ENCODE measurements at regions not wholly inside any gene's neighbourhood (a gene's known extent, or its start where the extent isn't known, plus 50 kb on each side); places are given as distances from the start of the nearest gene placed in this dataset.
A peak's percentile ranks its signal among the peaks of the same experiment; 100 is the strongest.

DNA sequence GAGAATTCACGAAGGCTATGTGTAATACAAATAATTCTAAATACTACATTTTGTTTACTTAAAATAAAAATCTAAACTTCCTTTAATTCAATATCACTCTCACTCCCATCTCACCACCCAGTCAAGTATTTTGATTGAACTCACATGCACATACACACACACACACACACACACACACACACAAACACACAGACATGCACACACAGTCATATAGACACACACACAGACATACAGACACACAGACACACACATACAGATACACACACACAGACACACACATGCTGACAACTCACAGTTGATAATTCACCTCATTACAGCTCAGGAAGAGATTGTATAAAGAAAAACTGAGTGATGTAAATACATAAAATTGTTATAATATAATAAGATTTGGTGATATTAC, 559.8 kb upstream of the SLC35B3 start:
- ATAC-seq, result no peak
- H3K4me1 ChIP-seq (ENCODE audit: control insufficient read depth in 2 of 2, insufficient read depth in 2 of 2, low read length in 2 of 2), result no peaks in the 10 kb centered on the region
- no peaks in the 10 kb centered on the region for H3K9me3 ChIP-seq (ENCODE audit: control insufficient read depth in 2 of 3, low read length in 3 of 3)
- H3K27me3 ChIP-seq (ENCODE audit: control insufficient read depth in 2 of 2, insufficient read depth in 2 of 2, low read length in 2 of 2), result no peaks in the 10 kb centered on the region
- Mint-ChIP-seq H3K4me3 (no peak overlapping the region), H3K27ac (no peak overlapping the region), H3K9me3 (no peaks in the 10 kb centered on the region), H3K4me1 (no peaks in the 10 kb centered on the region), H3K27me3 (peaks cover 0 to 5% (median under 1%) of the 10 kb centered on the region in 5 donors), H3K36me3 (no peaks in the 10 kb centered on the region)
- CTCF ChIA-PET, result no interaction called here
- H3K4me3 ChIP-seq (ENCODE audit: low read length), result no peak overlapping the region
- POLR2A ChIA-PET, result no interaction called here
- H3K27ac ChIP-seq (ENCODE audit: low read depth, low read length), result no peak overlapping the region
- H3K36me3 ChIP-seq (ENCODE audit: control insufficient read depth in 2 of 3, insufficient read depth in 3 of 3, low read length in 3 of 3), result no peaks in the 10 kb centered on the region
- DNase-seq, result no peak
- intact Hi-C loops (cut with micrococcal nuclease), result no loop called here

DNA sequence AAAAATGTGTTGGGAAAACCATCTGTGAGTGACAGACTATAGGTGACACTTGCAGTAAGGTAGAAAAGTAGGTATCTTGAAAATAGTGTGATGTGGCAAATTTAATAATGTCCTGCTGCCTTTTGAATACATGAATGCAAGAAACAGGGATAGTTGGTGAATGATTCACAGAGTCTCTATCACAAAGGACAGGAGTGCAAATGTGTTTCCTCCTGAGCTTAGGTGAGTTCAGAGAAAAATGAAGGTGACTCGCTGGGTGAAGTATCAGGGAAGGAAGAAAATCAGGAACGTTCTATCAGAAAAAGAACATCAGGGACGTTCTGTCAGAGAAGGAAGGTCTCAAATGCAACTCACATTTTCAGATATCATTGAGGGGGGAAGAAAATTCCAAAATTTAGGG, 557.8 kb upstream of the SLC35B3 start:
- no peak overlapping the region for H3K4me3 Mint-ChIP-seq
- Histone ChIP-seq H3K4me1 (ENCODE audit: control insufficient read depth in 2 of 2, insufficient read depth in 2 of 2, low read length in 2 of 2) (no peaks in the 10 kb centered on the region), H3K9me3 (ENCODE audit: control insufficient read depth in 2 of 3, low read length in 3 of 3) (no peaks in the 10 kb centered on the region), H3K4me3 (ENCODE audit: low read length) (no peak overlapping the region), H3K36me3 (ENCODE audit: control insufficient read depth in 2 of 3, insufficient read depth in 3 of 3, low read length in 3 of 3) (no peaks in the 10 kb centered on the region), H3K27me3 (ENCODE audit: control insufficient read depth in 2 of 2, insufficient read depth in 2 of 2, low read length in 2 of 2) (no peaks in the 10 kb centered on the region), H3K27ac (ENCODE audit: low read depth, low read length) (no peak overlapping the region)
- no peak for DNase-seq
- no peak overlapping the region for H3K27ac Mint-ChIP-seq
- ChIA-PET POLR2A (no interaction called here), CTCF (no interaction called here)
- intact Hi-C loops (cut with micrococcal nuclease), result no loop called here
- H3K27me3 Mint-ChIP-seq, result peaks cover 0 to 8% (median under 1%) of the 10 kb centered on the region in 5 donors
- no peak for ATAC-seq
- no peaks in the 10 kb centered on the region for H3K36me3 Mint-ChIP-seq
- H3K9me3 Mint-ChIP-seq, result no peaks in the 10 kb centered on the region
- no peaks in the 10 kb centered on the region for H3K4me1 Mint-ChIP-seq

DNA sequence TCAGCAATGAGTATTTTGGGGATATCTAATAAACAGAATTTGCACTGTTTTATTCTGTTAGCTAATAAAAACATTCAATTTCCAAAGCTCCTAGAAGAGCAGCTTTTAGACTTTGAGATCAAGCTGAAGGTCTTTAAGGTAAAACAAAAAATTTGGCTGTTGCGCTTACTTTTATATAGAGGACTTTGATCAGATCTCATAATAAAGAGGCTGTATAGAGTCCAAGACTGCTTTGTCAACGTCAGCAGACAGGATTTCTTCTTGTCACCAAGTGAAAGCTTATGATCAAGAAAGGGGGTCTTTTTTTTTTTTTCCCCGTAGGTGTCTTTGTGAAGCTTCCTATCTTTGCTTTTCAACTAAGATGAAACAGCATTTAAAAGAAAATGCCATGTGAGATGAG, 556.5 kb upstream of the SLC35B3 start:
- Mint-ChIP-seq H3K36me3 (peaks cover 0 to 4% (median 0%) of the 10 kb centered on the region in 5 donors), H3K4me3 (no peak overlapping the region), H3K27me3 (peaks cover 0 to 20% (median 11%) of the 10 kb centered on the region in 5 donors), H3K4me1 (no peaks in the 10 kb centered on the region), H3K9me3 (no peaks in the 10 kb centered on the region), H3K27ac (no peak overlapping the region)
- Histone ChIP-seq H3K4me3 (ENCODE audit: low read length) (no peak overlapping the region), H3K9me3 (ENCODE audit: control insufficient read depth in 2 of 3, low read length in 3 of 3) (no peaks in the 10 kb centered on the region), H3K27me3 (ENCODE audit: control insufficient read depth in 2 of 2, insufficient read depth in 2 of 2, low read length in 2 of 2) (no peaks in the 10 kb centered on the region), H3K4me1 (ENCODE audit: control insufficient read depth in 2 of 2, insufficient read depth in 2 of 2, low read length in 2 of 2) (no peaks in the 10 kb centered on the region), H3K36me3 (ENCODE audit: control insufficient read depth in 2 of 3, insufficient read depth in 3 of 3, low read length in 3 of 3) (no peaks in the 10 kb centered on the region), H3K27ac (ENCODE audit: low read depth, low read length) (no peak overlapping the region)
- POLR2A ChIA-PET, result no interaction called here
- CTCF ChIA-PET, result interaction anchor here (0.6 kb wide), 1 partner anchor 292 kb away, joined by 4 read pairs; no protein-coding TSS in a partner anchor
- intact Hi-C loops (cut with micrococcal nuclease), result no loop called here
- no peak for DNase-seq
- no peak for ATAC-seq

DNA sequence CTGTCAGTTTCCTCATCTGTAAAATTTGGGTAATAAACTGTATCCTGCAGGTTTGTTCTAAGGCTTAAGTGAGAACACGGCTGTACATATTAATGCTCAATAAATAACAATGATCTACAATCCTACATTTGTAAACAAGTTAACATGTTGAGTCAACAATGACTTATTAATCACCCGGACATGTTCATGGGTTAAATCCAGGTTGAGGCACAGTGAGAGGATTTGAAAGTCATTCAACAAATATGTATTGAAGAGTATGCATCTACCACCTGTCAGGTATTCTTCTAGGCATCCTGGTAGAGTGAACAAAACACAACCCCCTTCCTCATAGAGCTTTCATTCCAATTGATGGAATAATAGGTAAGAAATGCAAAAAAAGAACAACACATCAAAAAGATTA, 554.7 kb upstream of the SLC35B3 start:
- H3K27ac ChIP-seq (ENCODE audit: low read depth, low read length), result no peak overlapping the region
- Mint-ChIP-seq H3K9me3 (no peaks in the 10 kb centered on the region), H3K4me3 (no peak overlapping the region), H3K4me1 (no peaks in the 10 kb centered on the region), H3K27ac (no peak overlapping the region), H3K36me3 (peaks cover 0 to 4% (median 0%) of the 10 kb centered on the region in 5 donors), H3K27me3 (peaks cover 0 to 31% (median 18%) of the 10 kb centered on the region in 5 donors)
- DNase-seq, result no peak
- no peaks in the 10 kb centered on the region for H3K27me3 ChIP-seq (ENCODE audit: control insufficient read depth in 2 of 2, insufficient read depth in 2 of 2, low read length in 2 of 2)
- POLR2A ChIA-PET, result no interaction called here
- intact Hi-C loops (cut with micrococcal nuclease), result no loop called here
- H3K4me1 ChIP-seq (ENCODE audit: control insufficient read depth in 2 of 2, insufficient read depth in 2 of 2, low read length in 2 of 2), result no peaks in the 10 kb centered on the region
- H3K36me3 ChIP-seq (ENCODE audit: control insufficient read depth in 2 of 3, insufficient read depth in 3 of 3, low read length in 3 of 3), result no peaks in the 10 kb centered on the region
- ATAC-seq, result no peak
- CTCF ChIA-PET, result no interaction called here
- H3K9me3 ChIP-seq (ENCODE audit: control insufficient read depth in 2 of 3, low read length in 3 of 3), result no peaks in the 10 kb centered on the region
- no peak overlapping the region for H3K4me3 ChIP-seq (ENCODE audit: low read length)

DNA sequence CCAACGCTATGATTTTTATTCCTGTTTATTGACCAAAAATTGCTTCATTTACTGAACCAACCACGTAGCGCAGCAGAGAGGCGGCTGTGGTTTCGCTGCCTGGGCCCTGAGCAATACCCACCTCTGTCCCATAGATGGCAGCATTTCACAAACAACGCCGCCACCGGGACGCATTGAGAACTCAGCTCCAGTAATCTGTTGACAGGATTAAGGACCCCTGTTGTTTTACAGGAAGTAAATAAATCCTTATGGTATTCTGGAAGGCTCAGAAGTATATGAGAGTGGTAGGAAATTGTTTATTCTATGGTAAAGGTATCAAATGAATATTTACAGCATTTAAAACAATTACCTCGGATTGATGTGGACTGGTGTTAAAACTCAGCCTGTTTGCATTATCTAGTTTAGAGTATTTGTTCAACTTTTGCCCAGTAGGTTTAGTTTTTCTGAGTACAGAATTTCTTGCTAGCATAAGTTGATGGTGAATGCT, 547.9 kb upstream of the SLC35B3 start:
- DNase-seq (peak; percentile 12 to 57 (median 35)), ATAC-seq (peak; percentile 91)
- CTCF ChIA-PET, result interaction anchor here (0.6 to 1.2 kb wide), 6 partner anchors 13 to 1485 kb away, joined by 3 to 7 read pairs (median 4); no protein-coding TSS in a partner anchor
- no peak overlapping the region for H3K4me3 ChIP-seq (ENCODE audit: low read length)
- no peaks in the 10 kb centered on the region for H3K4me1 ChIP-seq (ENCODE audit: control insufficient read depth in 2 of 2, insufficient read depth in 2 of 2, low read length in 2 of 2)
- H3K9me3 ChIP-seq (ENCODE audit: control insufficient read depth in 2 of 3, low read length in 3 of 3), result no peaks in the 10 kb centered on the region
- no peaks in the 10 kb centered on the region for H3K27me3 ChIP-seq (ENCODE audit: control insufficient read depth in 2 of 2, insufficient read depth in 2 of 2, low read length in 2 of 2)
- Mint-ChIP-seq H3K27me3 (peaks cover 6 to 39% (median 28%) of the 10 kb centered on the region in 5 donors), H3K36me3 (peaks cover 0 to 4% (median 0%) of the 10 kb centered on the region in 5 donors), H3K4me1 (peaks cover 0 to 2% (median 0%) of the 10 kb centered on the region in 7 donors), H3K4me3 (peak overlapping the region in 2 of 10 donors; percentile 15 to 44), H3K9me3 (peaks cover 0 to 3% (median 0%) of the 10 kb centered on the region in 11 donors), H3K27ac (no peak overlapping the region)
- H3K27ac ChIP-seq (ENCODE audit: low read depth, low read length), result no peak overlapping the region
- no peaks in the 10 kb centered on the region for H3K36me3 ChIP-seq (ENCODE audit: control insufficient read depth in 2 of 3, insufficient read depth in 3 of 3, low read length in 3 of 3)
- POLR2A ChIA-PET, result no interaction called here
- intact Hi-C loops (cut with micrococcal nuclease), result loop anchor here (1.0 to 10.0 kb wide), 5 partner anchors 430 to 1452 kb away; no protein-coding TSS in a partner anchor

DNA sequence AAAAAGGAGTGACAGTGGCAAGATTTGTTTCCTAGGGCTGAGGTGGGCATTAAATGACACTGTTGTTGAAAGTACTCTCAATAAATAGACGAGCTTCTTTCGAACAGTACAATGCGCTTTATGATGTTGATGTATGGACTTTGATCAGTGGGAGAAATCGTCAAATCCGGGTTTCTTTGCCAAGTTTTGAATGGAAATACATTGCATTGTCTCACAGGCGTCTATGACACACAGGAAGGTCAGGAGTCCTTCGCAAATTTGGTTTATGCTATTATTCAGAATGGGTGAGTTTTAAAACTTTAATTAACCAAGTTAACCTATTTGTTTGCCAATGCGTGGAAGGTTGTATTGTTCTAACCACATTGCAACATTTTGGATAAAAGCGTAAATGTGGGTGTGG, 547.3 kb upstream of the SLC35B3 start:
- Histone ChIP-seq H3K4me3 (ENCODE audit: low read length) (no peak overlapping the region), H3K36me3 (ENCODE audit: control insufficient read depth in 2 of 3, insufficient read depth in 3 of 3, low read length in 3 of 3) (no peaks in the 10 kb centered on the region), H3K27me3 (ENCODE audit: control insufficient read depth in 2 of 2, insufficient read depth in 2 of 2, low read length in 2 of 2) (no peaks in the 10 kb centered on the region), H3K4me1 (ENCODE audit: control insufficient read depth in 2 of 2, insufficient read depth in 2 of 2, low read length in 2 of 2) (no peaks in the 10 kb centered on the region), H3K27ac (ENCODE audit: low read depth, low read length) (no peak overlapping the region), H3K9me3 (ENCODE audit: control insufficient read depth in 2 of 3, low read length in 3 of 3) (no peaks in the 10 kb centered on the region)
- peaks cover 6 to 34% (median 26%) of the 10 kb centered on the region in 5 donors for H3K27me3 Mint-ChIP-seq
- peaks cover 0 to 2% (median 0%) of the 10 kb centered on the region in 7 donors for H3K4me1 Mint-ChIP-seq
- peaks cover 0 to 4% (median 0%) of the 10 kb centered on the region in 11 donors for H3K9me3 Mint-ChIP-seq
- ATAC-seq (no peak), DNase-seq (no peak)
- H3K4me3 Mint-ChIP-seq, result no peak overlapping the region
- POLR2A ChIA-PET, result no interaction called here
- H3K27ac Mint-ChIP-seq, result no peak overlapping the region
- H3K36me3 Mint-ChIP-seq, result peaks cover 0 to 2% (median 0%) of the 10 kb centered on the region in 5 donors
- intact Hi-C loops (cut with micrococcal nuclease), result loop anchor here (1.0 to 10.0 kb wide), 5 partner anchors 430 to 1453 kb away; no protein-coding TSS in a partner anchor
- CTCF ChIA-PET, result interaction anchor here (0.7 to 1.3 kb wide), 5 partner anchors 22 to 1486 kb away, joined by 3 to 4 read pairs (median 3); no protein-coding TSS in a partner anchor

DNA sequence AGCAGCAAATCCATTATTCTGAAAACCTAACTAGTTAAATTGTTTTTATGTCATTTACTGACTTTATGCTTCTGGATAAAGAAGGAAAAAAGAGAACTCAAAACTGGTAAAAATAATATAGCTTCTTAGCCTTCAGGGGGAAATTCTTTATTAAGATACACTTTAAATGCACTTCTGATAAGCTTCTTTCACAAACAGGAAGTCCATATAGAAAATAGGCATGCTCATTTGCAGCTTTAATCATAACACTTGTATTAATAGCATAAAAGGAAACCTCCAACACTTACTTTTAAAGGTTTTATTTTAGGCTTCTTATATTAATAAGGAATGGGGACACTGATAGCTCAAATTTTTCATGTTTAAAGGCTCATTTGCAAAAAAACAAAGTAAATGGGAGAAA, 538.0 kb upstream of the SLC35B3 start:
- no peak overlapping the region for H3K27ac ChIP-seq (ENCODE audit: low read depth, low read length)
- ATAC-seq (no peak), DNase-seq (no peak)
- Mint-ChIP-seq H3K36me3 (no peaks in the 10 kb centered on the region), H3K4me1 (no peaks in the 10 kb centered on the region), H3K4me3 (no peak overlapping the region), H3K27me3 (peaks cover 0 to 14% (median 7%) of the 10 kb centered on the region in 5 donors), H3K27ac (no peak overlapping the region), H3K9me3 (peaks cover 0 to 22% (median 7%) of the 10 kb centered on the region in 11 donors)
- H3K4me1 ChIP-seq (ENCODE audit: control insufficient read depth in 2 of 2, insufficient read depth in 2 of 2, low read length in 2 of 2), result no peaks in the 10 kb centered on the region
- intact Hi-C loops (cut with micrococcal nuclease), result no loop called here
- no peaks in the 10 kb centered on the region for H3K27me3 ChIP-seq (ENCODE audit: control insufficient read depth in 2 of 2, insufficient read depth in 2 of 2, low read length in 2 of 2)
- H3K36me3 ChIP-seq (ENCODE audit: control insufficient read depth in 2 of 3, insufficient read depth in 3 of 3, low read length in 3 of 3), result no peaks in the 10 kb centered on the region
- ChIA-PET CTCF (no interaction called here), POLR2A (no interaction called here)
- no peak overlapping the region for H3K4me3 ChIP-seq (ENCODE audit: low read length)
- no peaks in the 10 kb centered on the region for H3K9me3 ChIP-seq (ENCODE audit: control insufficient read depth in 2 of 3, low read length in 3 of 3)
